Liver (tissue), 7 donors: ENCODE measurements at regions not wholly inside any gene's neighbourhood (a gene's known extent, or its start where the extent isn't known, plus 50 kb on each side); places are given as distances from the start of the nearest gene placed in this dataset.

Source experiments
- DNase-seq: peaks from one replicate; pipeline ENCODE4 v3.0.0-alpha.2; 2017; ENCODE audit warnings: low spot score
- H3K27ac ChIP-seq, 2 donors: one replicate each; pipeline ENCODE4 v1.7.0; 2013; ENCODE audit warnings: inconsistent platforms in 2 of 2, low read length in 2 of 2, control low read depth in 1 of 2, low read depth in 1 of 2, mild to moderate bottlenecking in 1 of 2
- H3K27me3 ChIP-seq, 4 donors: one replicate each; pipeline versions ENCODE4 v1.6.1 to v1.7.0; 2013; ENCODE audit warnings: low read length in 3 of 4, inconsistent platforms in 1 of 4, mild to moderate bottlenecking in 1 of 4, moderate library complexity in 1 of 4; ENCODE audit not compliant: control insufficient read depth in 4 of 4, insufficient read depth in 4 of 4
- H3K36me3 ChIP-seq, 4 donors: one replicate each; pipeline versions ENCODE4 v1.6.1 to v1.7.0; 2013; ENCODE audit warnings: low read length in 3 of 4, mild to moderate bottlenecking in 3 of 4, low read depth in 1 of 4, moderate library complexity in 1 of 4; ENCODE audit not compliant: control insufficient read depth in 4 of 4, insufficient read depth in 3 of 4
- H3K4me1 ChIP-seq, 4 donors: one replicate each; pipeline versions ENCODE4 v1.6.1 to v1.7.0; 2013; ENCODE audit warnings: low read length in 3 of 4, mild to moderate bottlenecking in 3 of 4, moderate library complexity in 1 of 4; ENCODE audit not compliant: control insufficient read depth in 4 of 4, insufficient read depth in 4 of 4
- H3K4me3 ChIP-seq, 3 donors: one replicate each; pipeline versions ENCODE4 v1.6.1 to v1.7.0; 2013; ENCODE audit warnings: low read length in 3 of 3, control low read depth in 1 of 3, low read depth in 1 of 3, mild to moderate bottlenecking in 1 of 3
- H3K9ac ChIP-seq, 2 donors: one replicate each; pipeline ENCODE4 v1.7.0; 2013; ENCODE audit warnings: low read length in 2 of 2, mild to moderate bottlenecking in 2 of 2, moderate library complexity in 2 of 2, control low read depth in 1 of 2, low read depth in 1 of 2
- H3K9me3 ChIP-seq, 4 donors: one replicate each; pipeline versions ENCODE4 v1.6.1 to v1.7.0; 2013; ENCODE audit warnings: low read length in 3 of 4; ENCODE audit not compliant: control insufficient read depth in 4 of 4
- ATF3 ChIP-seq: IDR thresholded peaks from 2 replicates; pipeline ENCODE4 v1.6.1; 2016; ENCODE audit warnings: antibody characterized with exemption
- EGR1 ChIP-seq, 2 donors: IDR thresholded peaks; 2 replicates each; pipeline ENCODE4 v1.6.1; 2016 to 2018; ENCODE audit warnings: antibody characterized with exemption in 2 of 2, low read depth in 2 of 2
- FOXA1 ChIP-seq: IDR thresholded peaks from 2 replicates; pipeline ENCODE4 v1.6.1; 2016; ENCODE audit warnings: antibody characterized with exemption
- FOXA2 ChIP-seq: IDR thresholded peaks from 2 replicates; pipeline ENCODE4 v1.6.1; 2016; ENCODE audit warnings: antibody characterized with exemption
- GABPA ChIP-seq, 2 donors: IDR thresholded peaks in 1 of 2; conservative IDR thresholded peaks in 1 of 2; 2 replicates each; pipeline ENCODE4 v1.6.1; 2016; ENCODE audit warnings: antibody characterized with exemption in 2 of 2, mild to moderate bottlenecking in 1 of 2, moderate library complexity in 1 of 2
- HNF4A ChIP-seq, 2 donors: conservative IDR thresholded peaks; 2 replicates each; pipeline ENCODE4 v1.6.1; 2016; ENCODE audit warnings: antibody characterized with exemption in 2 of 2, mild to moderate bottlenecking in 2 of 2
- HNF4G ChIP-seq: IDR thresholded peaks from 2 replicates; pipeline ENCODE4 v1.6.1; 2016; ENCODE audit warnings: antibody characterized with exemption
- JUND ChIP-seq, 2 donors: IDR thresholded peaks; 2 replicates each; pipeline ENCODE4 v1.6.1; 2016; ENCODE audit warnings: antibody characterized with exemption in 2 of 2
- MAX ChIP-seq: IDR thresholded peaks from 2 replicates; pipeline ENCODE4 v1.6.1; 2016; ENCODE audit warnings: antibody characterized with exemption
- NR2F2 ChIP-seq: IDR thresholded peaks from 2 replicates; pipeline ENCODE4 v1.6.1; 2016; ENCODE audit warnings: antibody characterized with exemption
- RAD21 ChIP-seq, 2 donors: IDR thresholded peaks; 2 replicates each; pipeline ENCODE4 v1.6.1; 2016; ENCODE audit warnings: antibody characterized with exemption in 2 of 2, mild to moderate bottlenecking in 2 of 2
- REST ChIP-seq: IDR thresholded peaks from 2 replicates; pipeline ENCODE4 v1.6.1; 2016; ENCODE audit warnings: antibody characterized with exemption, mild to moderate bottlenecking
- RXRA ChIP-seq, 2 donors: IDR thresholded peaks; 2 replicates each; pipeline ENCODE4 v1.6.1; 2017 to 2018; ENCODE audit warnings: antibody characterized with exemption in 2 of 2, mild to moderate bottlenecking in 1 of 2
- SP1 ChIP-seq: IDR thresholded peaks from 2 replicates; pipeline ENCODE4 v1.6.1; 2018; ENCODE audit warnings: antibody characterized with exemption, mild to moderate bottlenecking
- TAF1 ChIP-seq: conservative IDR thresholded peaks from 2 replicates; pipeline ENCODE4 v1.6.1; 2016; ENCODE audit warnings: antibody characterized with exemption, mild to moderate bottlenecking
- YY1 ChIP-seq: IDR thresholded peaks from 2 replicates; pipeline ENCODE4 v1.6.1; 2016; ENCODE audit warnings: antibody characterized with exemption, mild to moderate bottlenecking
- ZBTB33 ChIP-seq: IDR thresholded peaks from 2 replicates; pipeline ENCODE4 v1.6.1; 2016; ENCODE audit warnings: antibody characterized with exemption
- WGBS: extraction: QIAGEN DNeasy Blood & Tissue Kit; methylation state at CpG from one replicate; pipeline ENCODE4 v1.1.7; 2013; 5-methylcytosine and 5-hydroxymethylcytosine counted together
- donor health status: healthy.
- donor health status: healthy.
- donor health status: healthy.
- donor health status: healthy.

- no peaks in the 10 kb centered on the region for H3K4me1 ChIP-seq
- H3K4me3 ChIP-seq, result no peak overlapping the region
- no peaks in the 10 kb centered on the region for H3K36me3 ChIP-seq
- H3K27me3 ChIP-seq, result peaks cover 0 to 3% (median 0%) of the 10 kb centered on the region in 4 donors
- H3K9ac ChIP-seq, result no peak overlapping the region
- TF ChIP-seq ZBTB33 (no peak), YY1 (no peak), ATF3 (no peak), FOXA1 (no peak), SP1 (no peak), HNF4A (conservative IDR thresholded peaks at IDR 0.05) (no peak), RAD21 (IDR thresholded peaks at IDR 0.05) (no peak)
- no peak for DNase-seq
- H3K27ac ChIP-seq, result no peak overlapping the region
- peaks cover 0 to 2% (median 0%) of the 10 kb centered on the region in 4 donors for H3K9me3 ChIP-seq
- WGBS, result 92% methylated on average over 1 of the region's 1 CpG
Observed at GRCh38 chr4:18556402-18556801, 534.8 kb upstream of the LCORL start.

GRCh38 chr4:18540349-18540748 is 518.8 kb upstream of the LCORL start:
- Histone ChIP-seq H3K27me3 (no peaks in the 10 kb centered on the region), H3K36me3 (no peaks in the 10 kb centered on the region), H3K9ac (no peak overlapping the region), H3K27ac (no peak overlapping the region), H3K4me3 (no peak overlapping the region), H3K4me1 (no peaks in the 10 kb centered on the region), H3K9me3 (no peaks in the 10 kb centered on the region)
- TF ChIP-seq HNF4A (conservative IDR thresholded peaks at IDR 0.05) (no peak), EGR1 (IDR thresholded peaks at IDR 0.05; ENCODE audit: low read depth in 2 of 2) (no peak), RXRA (IDR thresholded peaks at IDR 0.05) (no peak), NR2F2 (no peak), JUND (IDR thresholded peaks at IDR 0.05) (no peak), SP1 (no peak), HNF4G (no peak), GABPA (IDR thresholded peaks at IDR 0.05 in 1 of 2, conservative IDR thresholded peaks at IDR 0.05 in 1 of 2) (no peak), TAF1 (no peak), REST (no peak), MAX (no peak), FOXA1 (no peak), RAD21 (IDR thresholded peaks at IDR 0.05) (no peak), YY1 (no peak), ZBTB33 (no peak), ATF3 (no peak), FOXA2 (no peak)
- no peak for DNase-seq
- WGBS, result 60% methylated on average over 6 of the region's 6 CpGs
